Neural crest cell (in vitro differentiated cells): ENCODE measurements at regions not wholly inside any gene's neighbourhood (a gene's known extent, or its start where the extent isn't known, plus 50 kb on each side); places are given as distances from the start of the nearest gene placed in this dataset.

Source experiments
- DNase-seq: peaks from one replicate; pipeline ENCODE4 v3.0.0; 2021; ENCODE audit warnings: low read depth, mixed read lengths, low spot score
- H3K27ac Mint-ChIP-seq: one replicate; pipeline ENCODE4 v1.8.0; 2021; ENCODE audit warnings: mild to moderate bottlenecking, mixed read lengths; ENCODE audit not compliant: unreplicated experiment
- H3K27me3 Mint-ChIP-seq: 2 replicates; pipeline ENCODE4 v1.8.0; 2021; ENCODE audit warnings: low read depth, mild to moderate bottlenecking, mixed read lengths
- H3K36me3 Mint-ChIP-seq: 2 replicates; pipeline ENCODE4 v1.8.0; 2021; ENCODE audit warnings: low read depth, mild to moderate bottlenecking, mixed read lengths
- H3K4me1 Mint-ChIP-seq: 2 replicates; pipeline ENCODE4 v1.8.0; 2021; ENCODE audit warnings: mixed read lengths
- H3K4me3 Mint-ChIP-seq: one replicate; pipeline ENCODE4 v1.8.0; 2021; ENCODE audit warnings: mild to moderate bottlenecking, mixed read lengths
- H3K9me3 Mint-ChIP-seq: 2 replicates; pipeline ENCODE4 v1.8.0; 2021; ENCODE audit warnings: mixed read lengths
- TF ChIP-seq, protein P1 (sequence below): fragments of 200-600 bp; sonication (generic); conservative IDR thresholded peaks from 2 replicates; pipeline ENCODE4 v1.5.0; 2021; ENCODE audit warnings: antibody characterized with exemption, mild to moderate bottlenecking

DNA sequence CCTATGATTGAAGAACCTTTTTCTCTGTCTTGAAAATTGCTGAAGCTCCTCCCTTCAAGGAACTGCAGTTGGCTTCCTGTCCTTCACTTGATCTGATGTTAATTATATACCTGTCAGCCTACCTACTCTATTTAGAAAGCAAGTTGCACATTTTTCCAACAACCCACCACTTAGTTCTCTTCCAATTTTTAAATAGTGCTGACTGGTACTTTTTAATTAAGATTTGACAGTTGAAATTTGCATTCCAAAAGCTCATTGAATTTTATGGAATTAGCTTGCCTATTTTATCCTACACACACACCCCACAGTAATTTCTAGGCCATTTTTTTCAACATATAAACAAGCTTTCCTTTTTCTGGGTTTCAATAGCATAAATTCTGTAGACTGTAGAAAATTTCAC is 820.3 kb upstream of the FAT3 start:
- DNase-seq, result no peak
- Mint-ChIP-seq H3K9me3 (no peaks in the 10 kb centered on the region), H3K27me3 (no peaks in the 10 kb centered on the region), H3K36me3 (no peaks in the 10 kb centered on the region), H3K27ac (no peak overlapping the region), H3K4me3 (no peak overlapping the region), H3K4me1 (no peaks in the 10 kb centered on the region)
- TF ChIP-seq, protein P1, sequence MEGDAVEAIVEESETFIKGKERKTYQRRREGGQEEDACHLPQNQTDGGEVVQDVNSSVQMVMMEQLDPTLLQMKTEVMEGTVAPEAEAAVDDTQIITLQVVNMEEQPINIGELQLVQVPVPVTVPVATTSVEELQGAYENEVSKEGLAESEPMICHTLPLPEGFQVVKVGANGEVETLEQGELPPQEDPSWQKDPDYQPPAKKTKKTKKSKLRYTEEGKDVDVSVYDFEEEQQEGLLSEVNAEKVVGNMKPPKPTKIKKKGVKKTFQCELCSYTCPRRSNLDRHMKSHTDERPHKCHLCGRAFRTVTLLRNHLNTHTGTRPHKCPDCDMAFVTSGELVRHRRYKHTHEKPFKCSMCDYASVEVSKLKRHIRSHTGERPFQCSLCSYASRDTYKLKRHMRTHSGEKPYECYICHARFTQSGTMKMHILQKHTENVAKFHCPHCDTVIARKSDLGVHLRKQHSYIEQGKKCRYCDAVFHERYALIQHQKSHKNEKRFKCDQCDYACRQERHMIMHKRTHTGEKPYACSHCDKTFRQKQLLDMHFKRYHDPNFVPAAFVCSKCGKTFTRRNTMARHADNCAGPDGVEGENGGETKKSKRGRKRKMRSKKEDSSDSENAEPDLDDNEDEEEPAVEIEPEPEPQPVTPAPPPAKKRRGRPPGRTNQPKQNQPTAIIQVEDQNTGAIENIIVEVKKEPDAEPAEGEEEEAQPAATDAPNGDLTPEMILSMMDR, result no peak

- H3K4me3 Mint-ChIP-seq, result no peak overlapping the region
- H3K27me3 Mint-ChIP-seq, result no peaks in the 10 kb centered on the region
- TF ChIP-seq, protein P1, result no peak
- no peaks in the 10 kb centered on the region for H3K9me3 Mint-ChIP-seq
- H3K4me1 Mint-ChIP-seq, result no peaks in the 10 kb centered on the region
- H3K36me3 Mint-ChIP-seq, result no peaks in the 10 kb centered on the region
- H3K27ac Mint-ChIP-seq, result no peak overlapping the region
- no peak for DNase-seq
These were observed 827.5 kb upstream of the FAT3 start for GRCh38 chr11:91397134-91397468.

- DNase-seq, result no peak
- TF ChIP-seq, protein P1, result no peak
- Mint-ChIP-seq H3K36me3 (no peaks in the 10 kb centered on the region), H3K4me1 (no peaks in the 10 kb centered on the region), H3K4me3 (no peak overlapping the region), H3K27ac (no peak overlapping the region), H3K27me3 (no peaks in the 10 kb centered on the region), H3K9me3 (peaks cover 2% of the 10 kb centered on the region)
These were observed 828.1 kb upstream of the FAT3 start for GRCh38 chr11:91396236-91397133.

- TF ChIP-seq, protein P1, result no peak
- no peaks in the 10 kb centered on the region for H3K36me3 Mint-ChIP-seq
- no peaks in the 10 kb centered on the region for H3K27me3 Mint-ChIP-seq
- H3K27ac Mint-ChIP-seq, result no peak overlapping the region
- H3K4me1 Mint-ChIP-seq, result no peaks in the 10 kb centered on the region
- peaks cover 2% of the 10 kb centered on the region for H3K9me3 Mint-ChIP-seq
- no peak overlapping the region for H3K4me3 Mint-ChIP-seq
- DNase-seq, result no peak
These were observed 829.7 kb upstream of the FAT3 start for GRCh38 chr11:91394727-91395414.

DNA sequence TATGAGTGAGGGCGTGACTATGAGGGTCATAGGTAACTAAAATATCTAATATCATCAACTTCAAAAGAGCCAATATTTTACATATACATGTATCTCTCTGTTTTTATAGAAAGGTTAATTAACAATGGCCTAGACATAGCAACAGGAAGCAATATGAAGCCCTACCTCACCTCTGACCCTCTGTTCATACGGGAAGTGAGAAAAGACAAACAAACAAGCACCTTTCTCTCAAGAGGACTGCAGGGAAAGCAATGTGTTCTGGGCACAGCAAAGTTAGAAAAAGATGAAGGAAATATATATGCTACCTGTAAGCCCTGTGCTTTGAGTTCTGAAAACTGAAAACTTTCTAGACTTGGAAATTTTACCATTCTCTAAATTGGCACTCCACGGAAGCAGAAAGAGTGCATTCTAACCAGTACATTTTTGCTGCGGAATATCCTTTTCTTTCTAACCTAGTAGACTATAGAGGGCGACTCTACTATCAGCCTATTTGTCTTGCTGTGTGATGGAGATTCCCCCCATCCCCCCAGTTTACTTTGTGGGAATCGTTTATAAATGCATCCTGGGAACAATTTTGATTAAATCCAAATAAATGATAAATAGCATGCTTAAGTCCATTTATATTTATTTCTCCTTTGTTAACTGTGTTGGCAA is 830.4 kb upstream of the FAT3 start:
- Mint-ChIP-seq H3K27ac (no peak overlapping the region), H3K27me3 (no peaks in the 10 kb centered on the region), H3K36me3 (no peaks in the 10 kb centered on the region), H3K4me3 (no peak overlapping the region), H3K4me1 (no peaks in the 10 kb centered on the region), H3K9me3 (peaks cover 2% of the 10 kb centered on the region)
- DNase-seq, result no peak
- TF ChIP-seq, protein P1, result no peak
